MM.1S (cell line): ENCODE measurements at regions not wholly inside any gene's neighbourhood (a gene's known extent, or its start where the extent isn't known, plus 50 kb on each side); places are given as distances from the start of the nearest gene placed in this dataset.

Source experiments
- DNase-seq: peaks from one replicate; pipeline ENCODE4 v3.0.0-alpha.2; 2015
- H2AFZ ChIP-seq: fragments of 300-600 bp; sonication (generic); 2 replicates; pipeline ENCODE4 v1.6.0; 2016; ENCODE audit warnings: antibody characterized with exemption, low read length
- H3F3A ChIP-seq: fragments of 300-600 bp; sonication (generic); 2 replicates; pipeline ENCODE4 v1.6.1; 2016; ENCODE audit warnings: mild to moderate bottlenecking, antibody characterized with exemption, low read length, moderate library complexity, mixed read lengths; ENCODE audit not compliant: insufficient read depth
- H3K27ac ChIP-seq: fragments of 300-600 bp; sonication (generic); 2 replicates; pipeline ENCODE4 v1.5.1; 2016; ENCODE audit warnings: mild to moderate bottlenecking, low read length
- H3K27me3 ChIP-seq: fragments of 300-600 bp; sonication (generic); replicated peaks from 2 replicates; pipeline ENCODE4 v1.6.0; 2016; ENCODE audit warnings: low read length; ENCODE audit not compliant: insufficient read depth
- H3K36me3 ChIP-seq: fragments of 300-600 bp; sonication (generic); replicated peaks from 2 replicates; pipeline ENCODE4 v1.6.1; 2016; ENCODE audit warnings: mild to moderate bottlenecking, low read length, mixed read lengths; ENCODE audit not compliant: insufficient read depth
- H3K4me1 ChIP-seq: fragments of 300-600 bp; sonication (generic); 2 replicates; pipeline ENCODE4 v1.6.1; 2016; ENCODE audit warnings: low read length, mixed read lengths
- H3K4me2 ChIP-seq: fragments of 300-600 bp; sonication (generic); 2 replicates; pipeline ENCODE4 v1.6.0; 2016; ENCODE audit warnings: low read depth, low read length
- H3K4me3 ChIP-seq: fragments of 300-600 bp; sonication (generic); 2 replicates; pipeline ENCODE4 v1.5.1; 2016; ENCODE audit warnings: low read length, mixed read lengths
- H3K79me2 ChIP-seq: fragments of 300-600 bp; sonication (generic); 2 replicates; pipeline ENCODE4 v1.6.1; 2016; ENCODE audit warnings: mixed run types, low read length, mixed read lengths
- H3K9ac ChIP-seq: fragments of 300-600 bp; sonication (generic); 2 replicates; pipeline ENCODE4 v1.6.1; 2016; ENCODE audit warnings: low read length, mixed read lengths
- H3K9me2 ChIP-seq: fragments of 300-600 bp; sonication (generic); replicated peaks from 2 replicates; pipeline ENCODE4 v1.6.1; 2016; ENCODE audit warnings: mild to moderate bottlenecking, low read length, mixed read lengths; ENCODE audit not compliant: insufficient read depth
- H3K9me3 ChIP-seq: fragments of 300-600 bp; sonication (generic); replicated peaks from 2 replicates; pipeline ENCODE4 v1.6.1; 2016; ENCODE audit warnings: mild to moderate bottlenecking, low read length, mixed read lengths; ENCODE audit not compliant: insufficient read depth
- H4K20me1 ChIP-seq: fragments of 300-600 bp; sonication (generic); 2 replicates; pipeline ENCODE4 v1.6.1; 2016; ENCODE audit warnings: mild to moderate bottlenecking, low read length, moderate library complexity, mixed read lengths; ENCODE audit not compliant: insufficient read depth
- CTCF ChIP-seq: fragments of 300-600 bp; sonication (generic); IDR thresholded peaks from 2 replicates; pipeline ENCODE4 v1.5.1; 2016; ENCODE audit warnings: antibody characterized with exemption, low read length, mixed read lengths
- EZH2 ChIP-seq: fragments of 300-600 bp; sonication (generic); optimal IDR thresholded peaks from 2 replicates; pipeline ENCODE3; 2017; ENCODE audit warnings: low read depth, mild to moderate bottlenecking, antibody characterized with exemption, low read length, mixed read lengths
- EZH2phosphoT487 ChIP-seq: fragments of 300-600 bp; sonication (generic); IDR thresholded peaks from 2 replicates; pipeline ENCODE4 v1.6.1; 2018; ENCODE audit warnings: antibody characterized with exemption, low read length

GRCh38 chr3:162029736-162030135 is 533.1 kb downstream of the OTOL1 start:
- Histone ChIP-seq H3K4me2 (no peak overlapping the region), H3F3A (no peaks in the 10 kb centered on the region), H3K9me3 (no peaks in the 10 kb centered on the region), H3K9me2 (no peaks in the 10 kb centered on the region), H3K9ac (no peak overlapping the region), H3K4me3 (no peak overlapping the region), H2AFZ (no peak overlapping the region), H4K20me1 (no peaks in the 10 kb centered on the region), H3K27me3 (no peaks in the 10 kb centered on the region), H3K27ac (no peak overlapping the region), H3K4me1 (no peaks in the 10 kb centered on the region), H3K36me3 (no peaks in the 10 kb centered on the region), H3K79me2 (no peaks in the 10 kb centered on the region)
- DNase-seq, result no peak
- TF ChIP-seq EZH2phosphoT487, result no peak
- TF ChIP-seq CTCF, result no peak
- TF ChIP-seq EZH2, result no peak

GRCh38 chr3:162034368-162034767 is 537.8 kb downstream of the OTOL1 start:
- no peak for DNase-seq
- no peaks in the 10 kb centered on the region for H3K9me2 ChIP-seq

GRCh38 chr3:162041622-162042021 is 545.0 kb downstream of the OTOL1 start:
- Histone ChIP-seq H3K27me3 (no peaks in the 10 kb centered on the region), H3K27ac (no peak overlapping the region), H3K36me3 (no peaks in the 10 kb centered on the region), H3F3A (no peaks in the 10 kb centered on the region), H2AFZ (no peak overlapping the region), H4K20me1 (no peaks in the 10 kb centered on the region), H3K9ac (no peak overlapping the region), H3K4me3 (no peak overlapping the region), H3K4me1 (no peaks in the 10 kb centered on the region), H3K9me3 (no peaks in the 10 kb centered on the region), H3K9me2 (no peaks in the 10 kb centered on the region), H3K79me2 (no peaks in the 10 kb centered on the region), H3K4me2 (no peak overlapping the region)
- TF ChIP-seq CTCF, result no peak
- TF ChIP-seq EZH2, result no peak
- DNase-seq, result no peak

More at GRCh38 chr3:162034368-162034767, 537.8 kb downstream of the OTOL1 start:
- no peak overlapping the region for H3K27ac ChIP-seq
- no peak overlapping the region for H3K4me3 ChIP-seq
- no peak for TF ChIP-seq CTCF
- TF ChIP-seq EZH2phosphoT487, result no peak
- no peak for TF ChIP-seq EZH2
- no peaks in the 10 kb centered on the region for H3F3A ChIP-seq
- H3K9me3 ChIP-seq, result no peaks in the 10 kb centered on the region
- H4K20me1 ChIP-seq, result no peaks in the 10 kb centered on the region
- H2AFZ ChIP-seq, result no peak overlapping the region
- no peaks in the 10 kb centered on the region for H3K27me3 ChIP-seq
- no peaks in the 10 kb centered on the region for H3K4me1 ChIP-seq
- no peaks in the 10 kb centered on the region for H3K79me2 ChIP-seq
- H3K4me2 ChIP-seq, result no peak overlapping the region
- H3K9ac ChIP-seq, result no peak overlapping the region
- no peaks in the 10 kb centered on the region for H3K36me3 ChIP-seq

- no peak overlapping the region for H3K9ac ChIP-seq
- no peaks in the 10 kb centered on the region for H3K36me3 ChIP-seq
- H3K79me2 ChIP-seq, result no peaks in the 10 kb centered on the region
- no peak for DNase-seq
- H3K4me1 ChIP-seq, result no peaks in the 10 kb centered on the region
- H4K20me1 ChIP-seq, result no peaks in the 10 kb centered on the region
- no peaks in the 10 kb centered on the region for H3K9me3 ChIP-seq
- H3K27me3 ChIP-seq, result no peaks in the 10 kb centered on the region
- H3K4me2 ChIP-seq, result no peak overlapping the region
- no peaks in the 10 kb centered on the region for H3K9me2 ChIP-seq
- H3K4me3 ChIP-seq, result no peak overlapping the region
- no peaks in the 10 kb centered on the region for H3F3A ChIP-seq
- H2AFZ ChIP-seq, result no peak overlapping the region
- H3K27ac ChIP-seq, result no peak overlapping the region
- TF ChIP-seq EZH2 (no peak), EZH2phosphoT487 (no peak), CTCF (no peak)
Measured at GRCh38 chr3:162052636-162053035, 556.0 kb downstream of the OTOL1 start.
